Superior temporal gyrus (tissue), 1 donor: ENCODE measurements at regions not wholly inside any gene's neighbourhood (a gene's known extent, or its start where the extent isn't known, plus 50 kb on each side); places are given as distances from the start of the nearest gene placed in this dataset.
"Not testable (repeated sequence)": the region's sequence is repeated elsewhere in the genome, so short reads cannot be mapped to it uniquely, and the experiment has no call there.

Experiments used
- DNase-seq: peaks from one replicate; pipeline ENCODE4 v3.0.0-alpha.2; 2016; ENCODE audit errors: extremely low spot score

DNA sequence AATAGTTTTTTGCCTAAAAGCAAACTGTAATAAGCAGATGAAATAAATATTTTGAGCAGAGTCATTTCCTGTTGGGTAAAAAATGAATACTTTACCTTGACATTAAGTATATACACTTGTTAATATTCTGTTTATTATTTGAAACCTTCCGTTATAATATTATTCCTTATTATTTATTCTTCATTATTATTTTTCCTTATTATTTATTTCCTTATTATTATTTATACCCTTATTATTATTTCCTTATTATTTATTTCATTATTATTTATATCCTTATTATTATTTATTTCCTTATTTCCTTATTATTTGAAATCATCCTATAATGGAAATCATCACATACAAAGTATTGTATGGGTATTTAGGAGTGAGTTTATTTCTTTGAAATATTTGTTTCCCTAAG is 232.2 kb upstream of the RBBP8 start:
- DNase-seq, result no peak

DNA sequence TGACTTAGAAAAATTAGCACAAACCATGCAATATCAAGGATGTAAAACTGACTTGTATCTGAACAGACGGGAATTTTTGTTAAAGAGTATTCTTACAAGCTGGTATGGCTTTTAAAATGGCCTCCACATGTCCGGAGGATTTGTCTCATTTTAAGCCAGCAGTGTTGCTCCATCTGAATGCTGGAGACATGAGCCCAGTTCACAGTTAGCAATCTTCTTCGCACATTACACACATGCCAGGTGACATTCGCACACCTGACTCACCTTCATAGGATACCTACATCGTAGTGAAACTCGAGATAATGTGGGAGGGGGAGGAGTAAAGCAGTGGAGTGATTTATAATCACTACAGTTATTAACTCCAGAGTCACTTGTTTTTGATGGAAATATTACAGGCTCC is 231.8 kb upstream of the RBBP8 start:
- DNase-seq, result no peak

DNA sequence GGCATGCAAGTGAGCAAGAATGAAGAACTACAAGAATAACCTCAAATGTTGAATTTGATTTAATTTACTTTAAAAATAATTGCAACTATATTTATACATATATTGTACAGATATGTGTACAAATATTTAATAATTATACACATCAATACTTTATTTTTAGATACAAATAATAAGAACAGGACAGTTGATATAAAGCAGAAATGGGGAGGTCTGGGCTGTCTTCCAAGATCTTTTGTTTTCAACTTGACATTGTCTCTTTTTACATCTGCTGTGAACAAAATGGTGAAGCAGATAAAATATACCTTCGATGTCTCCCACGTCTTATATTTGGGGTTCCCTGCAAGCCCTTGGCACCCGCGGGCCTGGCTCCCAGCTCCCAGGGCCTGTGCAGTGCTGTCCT is 231.3 kb upstream of the RBBP8 start:
- no peak for DNase-seq

DNA sequence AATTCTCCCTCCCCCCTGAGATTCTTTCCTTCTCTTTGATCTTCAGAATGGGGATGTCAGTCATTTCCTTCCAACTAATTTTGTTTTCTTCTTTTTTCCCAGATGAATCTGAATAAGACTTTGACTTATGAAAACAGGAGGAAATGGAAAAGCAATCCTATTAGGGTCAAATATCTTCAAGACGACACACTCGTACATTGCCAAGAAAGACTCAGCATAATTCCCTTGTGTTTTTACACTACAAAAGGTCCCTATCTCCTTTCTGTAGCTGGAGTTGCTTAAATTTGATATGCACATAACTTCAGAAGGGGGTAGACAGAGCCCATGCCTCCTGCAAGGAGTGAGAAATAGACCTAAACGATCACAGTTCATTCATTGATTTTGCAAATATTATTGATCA is 230.3 kb upstream of the RBBP8 start:
- no peak for DNase-seq

DNA sequence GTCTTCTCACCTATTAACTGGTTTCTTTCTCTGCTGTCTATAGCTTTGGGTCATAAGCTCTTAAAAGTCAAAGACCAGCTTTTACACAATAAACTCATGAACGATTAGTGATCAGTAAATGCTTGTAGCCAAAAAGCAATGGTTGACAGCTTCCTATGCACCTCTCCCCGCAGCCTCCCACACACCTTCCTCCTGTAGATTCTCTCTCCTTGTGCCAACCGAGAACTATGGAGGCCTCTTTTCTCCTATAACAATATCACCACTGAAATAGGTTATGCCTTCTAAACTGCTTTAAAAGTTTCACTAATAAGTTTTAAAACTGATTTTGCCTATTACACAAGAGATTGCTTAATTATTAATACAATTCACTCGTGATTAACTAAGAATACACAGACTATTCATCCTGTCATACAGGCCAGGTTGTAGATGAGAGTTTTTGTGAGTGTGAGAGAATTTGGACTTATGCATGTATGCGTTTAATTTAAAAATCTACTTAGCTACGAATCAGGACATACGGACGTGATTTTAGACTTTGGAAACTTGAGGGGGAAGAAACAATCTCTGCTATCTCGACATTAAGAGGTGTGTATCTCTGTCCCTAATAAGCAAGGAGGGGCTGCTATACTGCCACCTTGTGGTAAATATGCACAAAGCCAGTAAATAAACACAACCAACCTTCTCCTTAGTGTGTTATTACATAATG is 229.1 kb upstream of the RBBP8 start:
- peak; percentile 64 for DNase-seq

DNA sequence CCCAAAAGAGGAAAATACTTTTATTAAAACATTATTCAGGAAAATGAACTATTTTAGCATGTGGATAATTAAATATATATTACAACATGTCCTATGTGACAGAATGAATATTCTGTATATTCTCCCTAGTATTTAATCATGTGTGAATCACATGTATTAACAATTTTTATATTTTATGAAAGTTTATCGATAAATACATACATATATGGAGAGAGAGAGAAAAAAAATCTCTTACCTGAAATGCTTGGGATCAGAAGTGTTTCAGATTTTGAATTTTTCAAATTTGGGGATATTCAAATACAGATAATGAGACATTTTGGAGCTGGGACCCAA is 228.6 kb upstream of the RBBP8 start:
- no peak for DNase-seq

DNA sequence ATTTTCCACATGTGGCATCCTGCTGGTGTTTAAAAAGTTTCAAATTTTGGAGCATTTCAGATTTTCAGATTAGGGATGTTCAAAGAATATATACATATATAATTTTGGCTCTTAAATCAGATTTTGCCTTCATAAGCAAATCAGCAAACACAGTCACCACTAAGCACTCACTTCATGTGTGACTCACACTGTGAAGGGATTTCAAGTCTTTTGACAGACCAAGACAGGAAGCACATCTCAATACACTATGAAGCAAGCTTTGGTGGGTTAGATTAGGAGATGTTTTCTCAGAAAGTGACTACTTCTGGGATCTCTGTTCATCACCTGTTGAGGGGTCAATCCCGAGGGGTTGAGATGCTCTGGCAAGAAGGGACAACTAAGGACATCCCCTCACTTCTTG is 227.8 kb upstream of the RBBP8 start:
- DNase-seq, result no peak

DNA sequence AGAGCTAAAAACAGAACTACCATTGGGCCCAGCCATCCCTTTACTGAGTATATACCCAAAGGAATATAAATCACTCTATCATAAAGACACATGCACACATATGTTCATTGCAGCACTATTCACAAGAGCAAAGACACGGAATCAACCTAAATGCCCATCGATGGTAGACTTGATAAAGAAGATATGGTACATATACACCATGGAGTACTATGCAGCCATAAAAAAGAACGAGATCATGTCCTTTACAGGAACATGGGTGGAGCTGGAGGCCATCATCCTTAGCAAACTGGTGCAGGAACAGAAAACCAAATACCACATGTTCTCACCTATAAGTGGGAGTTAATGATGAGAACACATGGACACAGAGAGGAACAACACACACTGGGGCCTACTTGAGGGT is 227.1 kb upstream of the RBBP8 start:
- DNase-seq, result not testable (repeated sequence)

DNA sequence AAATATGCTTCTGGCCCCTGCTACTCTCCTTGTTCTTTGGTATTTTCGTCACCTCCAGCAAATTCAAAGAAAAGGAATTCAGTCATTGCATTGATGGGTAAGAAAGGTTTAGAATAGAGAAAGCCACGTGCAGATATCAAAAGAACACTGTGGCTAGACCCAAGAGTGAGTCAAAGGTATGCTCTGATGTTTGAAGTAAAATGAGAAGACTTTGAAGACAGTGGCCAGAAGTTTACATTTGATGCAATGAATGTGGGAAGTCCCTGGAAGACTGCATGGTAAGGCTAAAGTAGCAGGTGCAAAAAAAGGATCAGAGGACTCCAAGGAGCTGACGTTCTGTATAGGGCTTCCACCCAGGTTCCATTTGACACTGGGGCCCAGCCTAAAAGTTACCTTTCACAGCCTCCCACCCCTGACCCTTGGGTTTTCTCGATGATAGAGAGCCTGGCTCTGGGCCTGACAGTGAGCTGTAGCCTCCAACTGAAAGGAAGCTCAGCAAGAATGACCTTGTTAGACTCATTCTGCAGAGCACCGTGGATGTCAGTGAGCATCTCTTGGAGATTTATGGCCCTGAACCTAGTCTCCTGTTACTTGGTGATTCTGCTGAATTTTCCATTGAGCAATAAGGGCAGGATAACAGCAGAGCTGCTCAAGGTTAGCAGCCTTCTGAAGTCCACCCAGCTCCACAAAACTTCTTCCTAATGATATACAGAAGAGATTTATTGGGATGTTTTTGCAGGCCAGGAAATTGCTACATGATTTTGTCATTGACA is 223.7 kb upstream of the RBBP8 start:
- no peak for DNase-seq

DNA sequence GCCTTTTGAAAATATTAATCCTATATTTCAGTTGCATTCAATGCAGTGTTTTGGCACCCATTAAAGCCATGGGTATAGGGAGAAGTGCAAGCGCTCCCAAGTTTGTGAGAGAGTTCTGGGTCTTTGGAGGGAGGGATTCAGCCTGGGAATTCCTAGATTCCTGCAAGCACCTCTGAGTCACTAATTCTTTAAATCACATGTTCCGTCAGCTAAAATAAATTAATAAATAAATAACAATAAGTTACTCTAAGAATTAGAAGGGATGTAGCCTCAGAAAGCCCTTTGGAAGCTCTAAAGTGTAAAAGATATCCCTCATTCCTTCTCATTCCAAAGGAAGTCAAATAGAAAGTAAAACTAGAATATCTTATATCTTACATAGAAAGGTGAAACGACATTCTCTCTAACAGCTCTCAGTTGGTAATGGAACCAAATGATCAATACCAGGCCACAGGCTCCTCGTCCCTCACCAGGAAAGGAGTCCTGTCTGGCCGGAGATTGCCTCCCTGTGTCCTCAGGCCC is 222.4 kb upstream of the RBBP8 start:
- no peak for DNase-seq

DNA sequence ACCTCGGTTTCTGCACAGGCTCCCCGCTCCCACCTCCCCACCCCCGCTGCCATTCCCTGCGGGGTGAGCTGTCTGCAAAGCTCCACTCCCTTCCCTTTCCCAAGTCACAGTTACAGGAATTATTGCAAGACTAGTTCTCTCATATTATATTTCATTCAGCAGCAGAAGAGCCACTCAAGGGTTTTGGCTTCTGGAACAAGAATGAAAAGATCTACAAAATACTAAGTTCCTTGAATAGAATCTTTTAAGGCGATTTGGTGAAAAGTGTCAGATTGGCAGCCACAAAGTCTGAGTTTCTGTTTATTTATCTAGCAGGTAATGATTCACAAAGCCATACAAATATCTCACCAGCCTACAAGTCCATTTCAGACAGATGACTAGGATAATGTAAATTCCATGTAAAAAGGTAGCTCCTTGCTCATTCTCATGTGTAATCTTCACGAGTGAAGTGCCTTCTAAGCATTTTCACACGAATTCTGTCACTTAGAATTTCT is 221.9 kb upstream of the RBBP8 start:
- no peak for DNase-seq

DNA sequence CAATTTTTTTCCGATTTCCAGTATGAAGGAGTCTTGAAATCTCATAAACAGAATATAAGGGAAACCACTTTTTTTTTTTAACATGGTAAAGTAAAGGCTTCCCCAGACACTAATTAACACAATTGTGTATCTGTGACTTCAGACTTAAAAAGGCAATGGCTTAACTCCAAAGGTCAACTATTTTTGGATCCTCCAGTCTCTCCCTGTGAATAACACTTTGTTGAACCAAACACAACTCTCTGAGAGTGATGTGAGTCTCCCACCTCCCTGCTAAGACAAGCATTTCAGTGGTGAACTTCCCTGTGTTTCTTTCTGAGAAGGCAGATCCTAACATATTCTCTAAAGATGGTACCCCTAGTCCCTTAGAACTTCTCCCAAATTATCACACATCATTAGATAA is 219.6 kb upstream of the RBBP8 start:
- no peak for DNase-seq

DNA sequence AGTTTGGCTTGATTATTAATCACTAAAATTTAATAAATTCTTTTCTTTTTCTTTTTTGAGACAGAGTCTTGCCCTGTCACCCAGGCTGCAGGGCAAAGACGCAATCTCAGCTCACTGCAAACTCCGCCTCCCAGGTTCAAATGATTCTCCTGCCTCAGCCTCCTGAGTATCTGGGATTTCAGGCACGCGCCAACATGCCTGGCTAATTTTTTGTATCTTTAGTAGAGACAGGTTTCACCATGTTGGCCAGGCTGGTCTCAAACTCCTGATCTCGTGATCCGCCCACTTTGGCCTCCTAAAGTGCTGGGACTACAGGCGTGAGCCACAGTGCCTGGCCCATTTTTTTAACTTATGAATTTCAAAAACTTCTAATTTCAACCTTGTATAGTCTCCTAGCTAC is 215.6 kb upstream of the RBBP8 start:
- DNase-seq, result not testable (repeated sequence)

DNA sequence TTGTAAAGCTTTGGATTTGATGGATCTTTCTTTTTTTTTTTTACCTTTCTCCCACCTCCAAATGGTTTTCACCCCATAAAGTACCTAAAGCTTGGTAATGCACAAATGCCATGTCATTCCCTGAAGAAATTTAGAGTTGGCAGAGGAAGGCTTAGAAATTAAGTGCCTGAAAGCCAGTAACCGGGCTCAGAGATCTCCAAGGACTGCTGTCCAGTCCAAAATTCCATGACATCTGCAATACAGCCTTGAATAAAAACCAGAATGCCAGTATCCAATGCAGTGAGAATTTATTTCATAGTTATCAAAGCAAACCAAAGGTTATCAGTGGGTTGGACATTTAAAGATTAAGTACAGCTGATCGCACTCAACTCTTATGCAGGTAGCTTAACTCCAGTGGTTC is 209.9 kb upstream of the RBBP8 start:
- DNase-seq, result no peak

DNA sequence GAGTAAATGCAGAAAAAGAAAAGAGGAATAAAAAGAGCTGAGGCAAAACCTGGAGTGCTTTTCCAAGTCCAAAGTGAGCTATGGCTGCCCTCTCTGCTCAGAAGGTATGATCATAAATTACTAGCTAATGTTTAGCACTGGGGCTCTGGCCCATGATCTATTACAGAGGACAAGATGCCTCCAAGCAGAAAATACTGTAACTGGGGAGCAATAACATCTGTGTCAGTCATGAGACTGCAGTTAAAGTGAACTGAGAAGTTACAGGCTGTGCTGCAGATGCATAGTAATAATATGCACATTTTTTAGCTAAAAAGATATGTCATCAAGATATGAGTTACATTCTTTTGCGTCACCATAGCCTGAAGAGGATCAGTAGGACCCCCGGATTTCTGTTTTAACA is 209.4 kb upstream of the RBBP8 start:
- no peak for DNase-seq

DNA sequence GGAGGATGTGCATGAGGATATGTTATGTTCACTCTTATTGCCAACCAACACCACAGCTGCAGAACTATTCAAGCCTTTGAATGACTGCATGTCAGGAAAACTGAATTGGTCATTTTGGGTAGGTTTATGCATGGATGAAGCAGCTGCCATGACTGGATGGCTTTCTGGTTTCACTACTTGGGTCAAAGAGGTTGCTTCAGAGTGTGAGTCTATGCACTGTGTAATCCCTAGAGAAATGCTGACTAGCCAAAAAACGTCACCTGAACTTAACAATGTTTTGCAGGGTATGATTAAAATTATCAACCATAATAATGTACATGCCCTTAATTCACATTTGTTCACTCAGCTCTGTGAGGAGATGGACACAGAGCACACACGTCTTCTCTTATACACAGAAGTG is 206.7 kb upstream of the RBBP8 start:
- no peak for DNase-seq

DNA sequence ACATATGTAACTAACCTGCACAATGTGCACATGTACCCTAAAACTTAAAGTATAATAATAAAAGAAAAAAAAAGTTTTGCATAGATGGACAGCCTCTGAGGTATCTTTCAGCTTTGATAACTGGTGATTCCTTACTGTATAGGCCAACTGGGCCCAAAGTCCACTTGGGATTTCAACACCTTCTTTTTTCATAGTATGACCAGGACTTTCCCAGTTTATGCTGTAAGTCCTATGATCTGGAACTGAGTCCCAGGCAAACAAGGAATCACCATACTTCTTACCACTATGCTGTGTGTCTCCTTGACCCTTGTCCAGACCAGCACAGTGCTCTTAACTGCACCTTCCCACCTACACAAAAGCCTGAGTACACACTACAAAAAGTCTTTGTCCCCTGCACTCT is 205.1 kb upstream of the RBBP8 start:
- no peak for DNase-seq

DNA sequence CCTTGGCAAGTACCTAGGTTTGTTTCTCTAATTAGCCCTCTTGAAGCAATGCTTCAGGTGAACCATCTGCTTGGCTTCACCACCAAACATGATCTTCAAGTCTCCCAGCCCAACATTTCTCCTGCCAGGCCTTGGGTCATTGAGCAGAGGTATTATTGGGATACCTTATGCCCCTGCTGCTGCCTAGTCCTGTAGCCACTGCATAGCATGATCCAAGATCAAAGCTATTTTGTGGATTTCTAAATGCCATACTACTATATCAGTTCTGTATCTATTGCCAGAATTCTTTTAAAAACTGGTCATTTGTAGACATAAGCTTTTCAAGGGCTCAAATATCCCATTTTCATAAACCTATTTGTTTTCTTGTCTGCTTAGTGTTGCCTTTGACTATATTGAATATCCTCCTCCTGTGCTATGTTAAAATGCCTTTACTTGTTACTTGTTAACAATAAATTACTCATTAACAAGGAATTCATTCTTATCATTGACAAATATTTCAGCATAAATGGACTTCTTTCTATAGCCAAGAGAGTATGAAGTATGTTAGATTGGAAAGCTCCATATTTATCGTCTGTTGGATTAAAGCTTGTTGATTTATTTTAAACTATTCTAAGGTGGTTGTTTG is 204.5 kb upstream of the RBBP8 start:
- no peak for DNase-seq

DNA sequence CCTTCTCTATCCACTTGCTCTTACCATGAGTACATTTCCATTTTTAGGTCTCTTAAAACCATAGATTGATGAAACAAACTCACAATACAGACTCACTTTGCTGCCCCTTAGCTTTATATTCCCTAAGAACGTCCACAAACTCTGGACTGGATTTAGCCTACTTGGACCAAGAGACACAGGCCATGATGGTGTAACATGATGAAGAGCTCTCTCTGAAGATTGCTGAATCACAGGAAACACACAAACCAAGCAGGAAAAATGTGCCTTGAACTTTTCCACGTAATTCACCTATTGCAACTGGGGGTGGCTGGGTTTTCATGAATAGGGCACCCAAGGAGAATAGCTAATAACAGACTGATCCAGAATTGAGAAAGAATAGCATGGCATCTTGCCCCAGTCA is 201.7 kb upstream of the RBBP8 start:
- DNase-seq, result no peak

DNA sequence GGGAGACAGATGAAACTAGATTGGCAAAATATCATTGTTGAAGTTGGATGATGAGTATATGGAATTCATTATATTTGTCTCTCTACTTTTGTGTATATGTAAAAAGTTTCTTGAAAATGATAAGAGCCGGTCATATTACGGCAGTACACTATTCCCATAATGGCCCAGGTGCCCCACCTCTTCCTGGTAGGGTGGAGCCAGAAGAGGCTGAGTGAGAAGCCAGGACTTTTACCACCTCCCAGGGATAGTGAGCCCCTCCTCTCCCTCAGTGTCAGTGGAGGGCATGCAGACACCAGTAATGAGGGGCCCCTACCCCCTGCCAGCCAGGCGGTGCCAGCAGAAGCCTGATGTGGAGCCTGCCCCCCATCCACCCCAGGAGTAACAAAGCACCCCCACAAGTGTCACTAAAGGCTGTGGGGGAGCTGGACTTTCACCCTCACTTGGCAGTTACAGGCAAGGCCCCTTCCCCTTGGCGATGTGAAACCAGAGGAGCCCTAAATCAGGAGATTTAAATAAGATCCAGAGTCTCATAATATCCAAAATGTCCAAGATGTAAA is 198.9 kb upstream of the RBBP8 start:
- DNase-seq, result no peak

DNA sequence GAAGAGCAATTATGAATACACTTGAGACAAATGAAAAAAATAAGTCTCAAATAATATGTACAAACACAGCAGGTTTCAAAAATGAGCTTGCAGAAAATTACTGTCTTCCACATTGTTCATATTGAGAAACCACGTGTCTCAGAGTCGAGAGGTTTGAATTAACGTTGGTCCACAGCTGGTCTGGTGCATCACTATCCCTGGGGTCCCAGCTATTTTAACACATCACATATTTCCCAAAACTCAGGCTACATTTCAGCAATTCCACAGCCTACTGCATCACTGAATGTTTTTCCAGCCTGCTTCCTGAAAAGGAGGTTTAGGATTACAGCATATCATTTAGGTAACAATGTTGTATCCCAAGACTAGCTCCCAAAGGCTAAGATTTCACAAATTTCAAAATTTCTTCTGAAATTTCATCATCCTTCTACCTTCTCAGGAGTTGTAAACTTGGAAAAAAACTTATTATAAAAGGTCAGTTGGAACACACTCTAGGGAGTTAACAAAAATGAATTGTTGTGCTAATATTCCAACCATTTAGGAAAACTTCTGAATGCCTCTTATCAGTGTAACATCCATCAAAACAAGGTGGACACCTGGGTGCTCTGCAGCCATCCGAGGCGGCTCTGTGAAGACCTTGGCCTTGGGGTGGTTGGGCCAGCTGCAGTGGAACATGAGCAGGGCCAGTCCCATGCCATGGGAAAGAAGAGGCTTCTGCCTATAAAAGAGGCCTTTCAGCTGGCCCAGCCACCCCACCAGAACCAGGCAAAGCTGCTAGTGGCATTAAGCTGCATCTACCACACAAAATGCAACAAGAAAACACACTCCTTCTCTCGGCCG is 198.1 kb upstream of the RBBP8 start:
- DNase-seq, result no peak

DNA sequence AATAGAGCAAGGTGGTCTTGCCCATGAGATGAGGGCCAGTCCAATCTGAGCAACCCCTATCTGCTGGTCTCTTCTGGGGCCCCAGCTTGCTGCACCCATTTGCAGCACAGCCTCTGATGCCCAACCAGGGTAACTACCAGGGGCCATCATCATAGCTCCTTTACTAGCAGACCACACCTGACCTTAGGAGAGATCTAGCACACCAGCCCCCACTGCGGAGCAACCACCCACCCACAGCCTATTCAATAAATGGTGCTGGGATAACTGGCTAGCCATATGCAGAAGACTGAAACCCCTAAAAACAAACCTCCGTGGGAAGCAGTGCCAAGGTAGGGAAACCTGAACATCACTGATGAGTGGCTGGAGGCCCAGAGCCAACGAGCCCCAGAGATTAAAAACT is 196.1 kb upstream of the RBBP8 start:
- DNase-seq, result no peak
